GM06990 (cell line): ENCODE measurements at regions not wholly inside any gene's neighbourhood (a gene's known extent, or its start where the extent isn't known, plus 50 kb on each side); places are given as distances from the start of the nearest gene placed in this dataset.

ENCODE experiments used
- DNase-seq: peaks from one replicate; pipeline ENCODE4 v3.0.0-alpha.2; 2011; ENCODE audit not compliant: insufficient read length; ENCODE audit errors: extremely low read depth
- H3K27me3 ChIP-seq: replicated peaks from 2 replicates; pipeline ENCODE4 v1.6.0; 2011; ENCODE audit warnings: low read length; ENCODE audit not compliant: control insufficient read depth, insufficient read depth
- H3K36me3 ChIP-seq: 2 replicates; pipeline ENCODE4 v1.5.1; 2011; ENCODE audit warnings: low read length; ENCODE audit not compliant: control insufficient read depth, insufficient read depth
- H3K4me3 ChIP-seq: replicated peaks from 2 replicates; pipeline ENCODE4 v1.5.1; 2011; ENCODE audit warnings: low read depth, mild to moderate bottlenecking, control low read depth, low read length
- TF ChIP-seq, protein P1 (sequence below): IDR thresholded peaks from 2 replicates; pipeline ENCODE4 v1.5.1; 2011; ENCODE audit warnings: low read length, control low read depth, mild to moderate bottlenecking, inconsistent platforms; ENCODE audit not compliant: insufficient read depth, poor library complexity, severe bottlenecking

DNA sequence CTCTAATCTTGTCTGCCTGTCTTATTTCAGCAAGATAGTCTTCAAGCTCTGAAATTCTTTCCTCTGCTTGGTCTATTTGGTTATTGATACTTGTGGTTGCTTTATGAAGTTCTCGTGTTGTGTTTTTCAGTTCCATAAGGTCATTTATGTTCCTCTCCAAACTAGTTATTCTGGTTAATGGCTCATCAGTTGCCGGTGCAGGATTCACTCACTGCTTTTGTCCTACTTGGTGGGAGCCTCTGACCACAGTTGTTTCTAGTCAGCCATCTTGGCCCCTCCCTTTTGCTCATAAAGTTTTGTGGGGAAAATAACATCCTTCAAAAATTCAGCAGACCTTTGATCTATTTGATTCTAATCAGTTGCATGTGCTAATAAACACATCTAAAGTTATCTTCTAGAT, 158.6 kb upstream of the PARD3B start:
- TF ChIP-seq, protein P1, sequence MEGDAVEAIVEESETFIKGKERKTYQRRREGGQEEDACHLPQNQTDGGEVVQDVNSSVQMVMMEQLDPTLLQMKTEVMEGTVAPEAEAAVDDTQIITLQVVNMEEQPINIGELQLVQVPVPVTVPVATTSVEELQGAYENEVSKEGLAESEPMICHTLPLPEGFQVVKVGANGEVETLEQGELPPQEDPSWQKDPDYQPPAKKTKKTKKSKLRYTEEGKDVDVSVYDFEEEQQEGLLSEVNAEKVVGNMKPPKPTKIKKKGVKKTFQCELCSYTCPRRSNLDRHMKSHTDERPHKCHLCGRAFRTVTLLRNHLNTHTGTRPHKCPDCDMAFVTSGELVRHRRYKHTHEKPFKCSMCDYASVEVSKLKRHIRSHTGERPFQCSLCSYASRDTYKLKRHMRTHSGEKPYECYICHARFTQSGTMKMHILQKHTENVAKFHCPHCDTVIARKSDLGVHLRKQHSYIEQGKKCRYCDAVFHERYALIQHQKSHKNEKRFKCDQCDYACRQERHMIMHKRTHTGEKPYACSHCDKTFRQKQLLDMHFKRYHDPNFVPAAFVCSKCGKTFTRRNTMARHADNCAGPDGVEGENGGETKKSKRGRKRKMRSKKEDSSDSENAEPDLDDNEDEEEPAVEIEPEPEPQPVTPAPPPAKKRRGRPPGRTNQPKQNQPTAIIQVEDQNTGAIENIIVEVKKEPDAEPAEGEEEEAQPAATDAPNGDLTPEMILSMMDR, result no peak
- DNase-seq, result no peak
- H3K36me3 ChIP-seq, result no peaks in the 10 kb centered on the region
- no peaks in the 10 kb centered on the region for H3K27me3 ChIP-seq
- H3K4me3 ChIP-seq, result no peak overlapping the region

DNA sequence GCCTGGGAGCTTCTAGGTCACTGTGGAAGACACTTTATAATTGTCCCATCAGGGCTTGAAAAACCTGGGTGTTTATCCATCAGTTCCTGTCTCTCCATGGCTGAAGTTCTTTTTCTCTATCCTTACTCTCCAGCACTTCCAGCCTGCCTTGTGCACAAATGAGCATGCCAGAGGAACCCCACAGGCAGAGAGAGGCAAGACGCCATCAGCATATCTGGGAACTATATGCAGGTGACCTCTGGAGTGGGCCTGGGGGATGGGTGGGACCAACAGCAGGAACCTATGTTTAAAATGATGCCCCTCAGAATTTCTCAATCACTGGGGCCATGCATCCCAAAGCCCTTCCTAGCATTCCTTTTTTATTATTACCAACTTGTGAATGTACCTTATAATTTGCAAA, 156.2 kb upstream of the PARD3B start:
- no peaks in the 10 kb centered on the region for H3K36me3 ChIP-seq
- no peaks in the 10 kb centered on the region for H3K27me3 ChIP-seq
- TF ChIP-seq, protein P1, result no peak
- no peak overlapping the region for H3K4me3 ChIP-seq
- no peak for DNase-seq

DNA sequence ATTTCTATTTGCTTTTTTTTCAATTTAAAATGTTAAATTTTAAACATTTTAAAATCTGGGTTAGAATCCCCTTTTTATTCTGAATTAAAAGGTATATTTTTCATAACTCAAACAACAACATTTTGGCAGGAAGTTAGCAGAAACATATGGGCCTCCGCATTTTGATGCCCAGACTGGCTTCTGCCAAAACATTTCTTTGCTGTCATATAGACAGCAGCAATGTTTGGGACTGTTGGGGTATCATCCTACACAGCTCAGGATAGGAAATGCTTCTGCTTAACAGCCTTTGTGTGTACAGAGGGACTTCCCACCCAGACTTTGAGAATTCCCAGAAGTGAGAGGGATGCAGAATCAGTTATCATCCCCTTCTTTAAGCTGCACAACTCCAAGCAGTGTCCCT, 155.4 kb upstream of the PARD3B start:
- TF ChIP-seq, protein P1, result no peak
- Histone ChIP-seq H3K4me3 (no peak overlapping the region), H3K27me3 (no peaks in the 10 kb centered on the region), H3K36me3 (no peaks in the 10 kb centered on the region)
- DNase-seq, result no peak

DNA sequence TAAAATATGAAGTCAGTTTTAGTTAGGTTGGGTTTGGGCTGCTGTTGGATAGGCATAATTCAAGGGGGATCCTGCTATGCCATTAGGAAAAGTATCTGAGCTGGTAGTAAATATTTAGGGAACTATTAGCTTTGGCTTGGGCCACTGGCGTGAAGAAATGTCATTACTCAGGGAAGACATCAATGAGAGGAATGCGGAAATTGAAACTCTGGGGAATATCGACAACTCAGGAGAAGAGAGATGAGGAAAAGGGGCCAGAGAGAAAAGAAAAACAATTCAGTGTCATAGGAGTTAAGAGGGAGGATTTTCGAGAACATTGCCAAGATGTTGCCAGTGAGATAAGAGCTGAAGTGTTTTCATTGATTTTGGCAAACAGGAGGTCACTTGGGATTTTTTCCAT, 149.7 kb upstream of the PARD3B start:
- Histone ChIP-seq H3K4me3 (no peak overlapping the region), H3K36me3 (no peaks in the 10 kb centered on the region), H3K27me3 (no peaks in the 10 kb centered on the region; the same call in 1 of the 2 replicates)
- DNase-seq, result no peak
- TF ChIP-seq, protein P1, result no peak

DNA sequence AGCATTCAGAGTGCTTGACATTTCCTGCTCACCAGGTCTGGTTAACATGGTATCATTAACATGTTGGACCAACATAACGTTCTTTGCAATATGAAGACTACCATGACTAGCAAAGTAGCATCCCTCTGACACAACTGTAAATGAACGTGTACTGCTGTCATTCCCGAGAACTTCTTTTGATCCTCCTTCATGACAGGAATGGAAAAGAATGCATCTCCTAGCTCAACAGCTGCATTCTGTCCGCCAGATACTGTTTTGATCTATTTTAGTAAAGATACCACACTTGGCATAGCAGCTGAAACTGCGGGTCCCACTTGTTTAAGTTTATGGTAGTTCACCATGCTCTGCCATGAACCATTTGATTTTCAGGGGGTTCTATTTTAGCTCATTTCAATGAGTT, 144.2 kb upstream of the PARD3B start:
- Histone ChIP-seq H3K27me3 (no peaks in the 10 kb centered on the region), H3K36me3 (no peaks in the 10 kb centered on the region), H3K4me3 (no peak overlapping the region)
- TF ChIP-seq, protein P1, result no peak
- DNase-seq, result no peak
